Common myeloid progenitor, CD34-positive (primary cell): ENCODE measurements at regions not wholly inside any gene's neighbourhood (a gene's known extent, or its start where the extent isn't known, plus 50 kb on each side); places are given as distances from the start of the nearest gene placed in this dataset.

Experiments
- CTCF ChIA-PET: fragments of 350-600 bp; sonication (Branson Sonifier 250); formaldehyde crosslinking; loops from one replicate; lab custom pipeline; 2021; ENCODE audit warnings: antibody characterized with exemption; lab: Charles Lee
- POLR2A ChIA-PET: fragments of 350-600 bp; sonication (Branson Sonifier 250); formaldehyde crosslinking; loops from one replicate; lab custom pipeline; 2021; ENCODE audit warnings: antibody characterized with exemption; lab: Charles Lee
- DNase-seq, 3 donors: peaks; one replicate each; pipeline versions ENCODE4 v3.0.0 to v3.0.0-alpha.2; 2013
- H3K27ac ChIP-seq, 2 experiments: 1 replicate in 1 of 2; 2 replicates in 1 of 2; pipeline ENCODE4 v1.7.0; 2013; ENCODE audit warnings: inconsistent platforms in 2 of 2, low read length in 2 of 2, mild to moderate bottlenecking in 2 of 2, low read depth in 1 of 2, moderate library complexity in 1 of 2; ENCODE audit not compliant: severe bottlenecking in 2 of 2, insufficient read depth in 1 of 2, poor library complexity in 1 of 2
- H3K27me3 ChIP-seq, 5 experiments: replicated peaks in 2 of 5; 1 replicate in 3 of 5; 2 replicates in 2 of 5; pipeline versions ENCODE4 v1.6.1 to v1.7.0; 2013; ENCODE audit warnings: low read length in 4 of 5, mild to moderate bottlenecking in 2 of 5, moderate library complexity in 2 of 5, inconsistent platforms in 1 of 5; ENCODE audit not compliant: insufficient read depth in 5 of 5, control insufficient read depth in 4 of 5
- H3K36me3 ChIP-seq, 4 experiments: 1 replicate in 2 of 4; 2 replicates in 2 of 4; pipeline versions ENCODE4 v1.6.1 to v1.7.0; 2013; ENCODE audit warnings: low read length in 3 of 4, control low read depth in 1 of 4, mild to moderate bottlenecking in 1 of 4; ENCODE audit not compliant: control insufficient read depth in 4 of 4, insufficient read depth in 4 of 4
- H3K4me1 ChIP-seq, 4 experiments: 1 replicate in 3 of 4; 2 replicates in 1 of 4; pipeline versions ENCODE4 v1.6.1 to v1.7.1; 2013; ENCODE audit warnings: low read length in 3 of 4, mild to moderate bottlenecking in 3 of 4, control low read depth in 1 of 4, inconsistent platforms in 1 of 4, moderate library complexity in 1 of 4; ENCODE audit not compliant: control insufficient read depth in 4 of 4, insufficient read depth in 4 of 4; ENCODE audit errors: control extremely low read depth in 1 of 4
- H3K4me3 ChIP-seq, 7 experiments: 1 replicate in 4 of 7; 2 replicates in 3 of 7; pipeline versions ENCODE4 v1.5.1 to v1.7.0; 2013; ENCODE audit warnings: mild to moderate bottlenecking in 7 of 7, low read length in 6 of 7, moderate library complexity in 6 of 7, inconsistent platforms in 2 of 7, low read depth in 2 of 7, control low read depth in 1 of 7; ENCODE audit not compliant: insufficient read depth in 4 of 7, control insufficient read depth in 1 of 7; ENCODE audit errors: extremely low read depth in 1 of 7
- H3K9me3 ChIP-seq, 5 experiments: 1 replicate in 4 of 5; 2 replicates in 1 of 5; pipeline versions ENCODE4 v1.6.1 to v1.7.1; 2013; ENCODE audit warnings: low read length in 4 of 5, mild to moderate bottlenecking in 2 of 5, inconsistent platforms in 1 of 5, low read depth in 1 of 5, moderate library complexity in 1 of 5; ENCODE audit not compliant: control insufficient read depth in 4 of 5, insufficient read depth in 2 of 5; ENCODE audit errors: control extremely low read depth in 1 of 5
- WGBS: methylation state at CpG from one replicate; pipeline ENCODE4 v1.1.5; 2013; ENCODE audit not compliant: insufficient coverage; 5-methylcytosine and 5-hydroxymethylcytosine counted together

DNA sequence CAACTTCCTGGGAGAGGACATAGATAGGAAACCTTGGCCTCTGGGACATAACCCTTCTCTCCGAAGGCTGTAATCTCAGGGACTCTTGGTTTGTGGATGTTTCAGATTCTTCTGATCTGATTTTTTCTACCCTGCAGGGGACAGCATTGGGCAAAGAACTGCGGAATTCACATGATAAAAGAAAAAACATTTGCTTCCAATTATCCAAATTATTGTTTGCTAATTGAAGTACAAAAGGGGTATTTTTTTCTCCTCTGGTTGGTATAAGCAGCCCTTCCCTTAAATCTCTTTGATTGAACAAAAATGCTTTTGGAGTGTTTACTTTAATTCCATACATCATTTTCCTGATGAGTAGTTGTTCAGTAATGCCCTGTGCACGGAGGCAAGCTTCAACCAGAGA is 251.7 kb upstream of the IRX3 start:
- WGBS = 80% methylated on average over 1 of the region's 3 CpGs
- Histone ChIP-seq H3K4me1 (no peaks in the 10 kb centered on the region), H3K9me3 (no peaks in the 10 kb centered on the region), H3K27ac (no peak overlapping the region), H3K36me3 (no peaks in the 10 kb centered on the region), H3K27me3 (peaks cover 0 to 20% (median 2%) of the 10 kb centered on the region in 5 experiments), H3K4me3 (no peak overlapping the region)
- CTCF ChIA-PET = no interaction called here
- POLR2A ChIA-PET = no interaction called here
- no peak for DNase-seq

DNA sequence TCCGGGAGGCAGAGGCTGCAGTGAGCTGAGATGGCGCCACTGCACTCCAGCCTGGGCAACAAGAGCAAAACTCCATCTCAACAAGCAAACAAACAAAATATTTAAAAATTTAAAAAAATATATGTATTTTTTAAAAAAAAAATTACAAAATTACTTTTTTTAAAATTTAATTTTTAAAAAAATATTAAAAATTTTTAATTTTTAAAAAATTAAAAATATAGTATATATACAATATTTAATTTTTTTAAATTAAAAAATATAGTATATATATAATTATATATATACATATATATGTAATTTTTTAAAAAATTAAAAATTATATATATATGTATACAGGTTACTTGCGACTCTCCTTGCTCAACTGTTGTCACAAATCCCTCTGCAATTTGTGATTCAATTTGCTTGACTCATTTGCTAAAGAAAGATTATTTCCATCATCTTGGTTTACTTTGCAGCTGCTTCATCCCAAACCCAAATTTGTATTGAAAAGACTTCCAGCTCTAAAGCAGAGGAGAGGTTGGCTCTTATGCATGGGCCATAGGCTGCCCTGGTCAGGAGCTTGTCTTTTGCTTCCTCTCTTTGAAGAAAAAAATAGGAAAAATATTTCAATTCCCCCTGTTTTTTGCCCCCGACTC is 247.4 kb upstream of the IRX3 start:
- Histone ChIP-seq H3K36me3 (no peaks in the 10 kb centered on the region), H3K27ac (no peak overlapping the region), H3K27me3 (peaks cover 0 to 8% (median 2%) of the 10 kb centered on the region in 5 experiments), H3K4me3 (no peak overlapping the region), H3K9me3 (peaks cover 0 to 8% (median 0%) of the 10 kb centered on the region in 5 experiments), H3K4me1 (no peaks in the 10 kb centered on the region)
- ChIA-PET CTCF (no interaction called here), POLR2A (no interaction called here)
- no peak for DNase-seq
- 100% methylated on average over 1 of the region's 4 CpGs for WGBS

DNA sequence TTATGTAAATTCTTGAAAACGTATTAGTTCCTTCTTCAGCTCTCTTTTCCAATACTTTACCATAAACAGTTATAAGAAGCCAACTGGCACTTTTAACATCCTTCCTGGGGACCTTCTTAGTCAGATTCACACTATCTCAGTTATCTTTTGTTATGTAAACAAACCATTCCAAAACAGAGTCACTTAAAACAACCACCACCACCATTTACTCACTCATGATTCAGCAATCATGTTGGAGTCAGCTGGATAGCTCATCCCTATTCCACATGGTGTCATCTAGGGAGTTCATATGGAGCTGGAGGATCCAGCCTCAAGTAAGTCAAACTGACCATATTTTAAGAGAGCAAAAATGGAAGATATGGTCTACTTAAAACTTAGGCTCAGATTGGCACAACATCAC is 240.3 kb upstream of the IRX3 start:
- ChIA-PET POLR2A (no interaction called here), CTCF (no interaction called here)
- no peak for DNase-seq
- Histone ChIP-seq H3K4me3 (no peak overlapping the region), H3K9me3 (peaks cover 0 to 17% (median 4%) of the 10 kb centered on the region in 5 experiments), H3K27me3 (peaks cover 0 to 14% (median 1%) of the 10 kb centered on the region in 5 experiments), H3K36me3 (no peaks in the 10 kb centered on the region), H3K27ac (no peak overlapping the region), H3K4me1 (no peaks in the 10 kb centered on the region)
- no CpG with 5 or more reads among the region's 1 CpG for WGBS

- POLR2A ChIA-PET = no interaction called here
- no peak for DNase-seq
- Histone ChIP-seq H3K27me3 (peaks cover 0 to 15% (median 3%) of the 10 kb centered on the region in 5 experiments), H3K4me1 (no peaks in the 10 kb centered on the region), H3K9me3 (peaks cover 0 to 17% (median 4%) of the 10 kb centered on the region in 5 experiments), H3K36me3 (no peaks in the 10 kb centered on the region), H3K4me3 (no peak overlapping the region), H3K27ac (no peak overlapping the region)
- CTCF ChIA-PET = no interaction called here
- WGBS = no CpG with 5 or more reads among the region's 1 CpG
These were observed 239.5 kb upstream of the IRX3 start for GRCh38 chr16:54526087-54526486.

- no peak overlapping the region for H3K27ac ChIP-seq
- no peak overlapping the region for H3K4me3 ChIP-seq
- no peaks in the 10 kb centered on the region for H3K4me1 ChIP-seq
- POLR2A ChIA-PET = no interaction called here
- WGBS = 100% methylated on average over 3 of the region's 4 CpGs
- H3K36me3 ChIP-seq = no peaks in the 10 kb centered on the region
- H3K27me3 ChIP-seq = peaks cover 0 to 11% (median 3%) of the 10 kb centered on the region in 5 experiments
- CTCF ChIA-PET = no interaction called here
- no peak for DNase-seq
- peaks cover 0 to 17% (median 4%) of the 10 kb centered on the region in 5 experiments for H3K9me3 ChIP-seq
These were observed 238.5 kb upstream of the IRX3 start for GRCh38 chr16:54525104-54525503.

GRCh38 chr16:54522584-54522983 is 236.0 kb upstream of the IRX3 start:
- ChIA-PET POLR2A (no interaction called here), CTCF (no interaction called here)
- H3K4me3 ChIP-seq = no peak overlapping the region
- peaks cover 0 to 14% (median 3%) of the 10 kb centered on the region in 5 experiments for H3K27me3 ChIP-seq
- WGBS = 53% methylated on average over 3 of the region's 5 CpGs
- peaks cover 0 to 18% (median 5%) of the 10 kb centered on the region in 5 experiments for H3K9me3 ChIP-seq
- H3K27ac ChIP-seq = no peak overlapping the region
- H3K4me1 ChIP-seq = no peaks in the 10 kb centered on the region
- no peak for DNase-seq
- no peaks in the 10 kb centered on the region for H3K36me3 ChIP-seq

- H3K4me1 ChIP-seq = no peaks in the 10 kb centered on the region
- CTCF ChIA-PET = no interaction called here
- H3K27ac ChIP-seq = no peak overlapping the region
- no peak for DNase-seq
- H3K36me3 ChIP-seq = no peaks in the 10 kb centered on the region
- POLR2A ChIA-PET = no interaction called here
- peaks cover 0 to 14% (median 3%) of the 10 kb centered on the region in 5 experiments for H3K27me3 ChIP-seq
- H3K9me3 ChIP-seq = peaks cover 0 to 14% (median 5%) of the 10 kb centered on the region in 5 experiments
- no peak overlapping the region for H3K4me3 ChIP-seq
- 100% methylated on average over 1 of the region's 2 CpGs for WGBS
These were observed 234.7 kb upstream of the IRX3 start for GRCh38 chr16:54521327-54521726.
